CD4-positive, alpha-beta memory T cell (primary cell): ENCODE measurements at regions not wholly inside any gene's neighbourhood (a gene's known extent, or its start where the extent isn't known, plus 50 kb on each side); places are given as distances from the start of the nearest gene placed in this dataset.

ENCODE experiments used
- CTCF ChIA-PET: fragments of 350-600 bp; sonication (Branson Sonifier 250); formaldehyde crosslinking; loops from one replicate; lab custom pipeline; 2021; ENCODE audit warnings: inconsistent platforms; ENCODE audit not compliant: partially characterized antibody; lab: Charles Lee
- POLR2A ChIA-PET: fragments of 350-600 bp; sonication (Branson Sonifier 250); formaldehyde crosslinking; loops from one replicate; lab custom pipeline; 2021; ENCODE audit not compliant: partially characterized antibody; lab: Charles Lee
- DNase-seq, 5 donors: peaks; one replicate each; pipeline versions ENCODE4 v3.0.0 to v3.0.0-alpha.2; 2020 to 2022; ENCODE audit warnings: mixed read lengths in 1 of 5
- H3K27ac ChIP-seq: one replicate; pipeline ENCODE4 v1.7.0; 2013; ENCODE audit warnings: low read depth, low read length
- H3K27me3 ChIP-seq: 2 replicates; pipeline ENCODE4 v1.7.0; 2013; ENCODE audit warnings: mild to moderate bottlenecking, low read length, moderate library complexity; ENCODE audit not compliant: insufficient read depth
- H3K36me3 ChIP-seq: 2 replicates; pipeline ENCODE4 v1.7.0; 2013; ENCODE audit warnings: mild to moderate bottlenecking, low read length, moderate library complexity; ENCODE audit not compliant: insufficient read depth
- H3K4me1 ChIP-seq: 2 replicates; pipeline ENCODE4 v1.7.0; 2013; ENCODE audit warnings: mild to moderate bottlenecking, low read length, moderate library complexity; ENCODE audit not compliant: insufficient read depth
- H3K4me3 ChIP-seq, 2 donors: one replicate each; pipeline ENCODE4 v1.7.0; 2013; ENCODE audit warnings: low read length in 2 of 2, mild to moderate bottlenecking in 1 of 2
- H3K9me3 ChIP-seq, 2 donors: one replicate each; pipeline ENCODE4 v1.7.0; 2013; ENCODE audit warnings: low read length in 2 of 2, control low read depth in 1 of 2; ENCODE audit not compliant: control insufficient read depth in 1 of 2
- H3K27ac Mint-ChIP-seq, 7 donors: one replicate each; pipeline ENCODE4 v1.8.0; 2020 to 2021; ENCODE audit warnings: mixed read lengths in 7 of 7, mild to moderate bottlenecking in 6 of 7, inconsistent platforms in 3 of 7, moderate library complexity in 3 of 7
- H3K27me3 Mint-ChIP-seq, 2 donors: one replicate each; pipeline ENCODE4 v1.8.0; 2020 to 2021; ENCODE audit warnings: mixed read lengths in 2 of 2
- H3K36me3 Mint-ChIP-seq, 2 donors: one replicate each; pipeline ENCODE4 v1.8.0; 2020 to 2021; ENCODE audit warnings: mixed read lengths in 2 of 2, inconsistent platforms in 1 of 2, mild to moderate bottlenecking in 1 of 2
- H3K4me1 Mint-ChIP-seq, 4 donors: one replicate each; pipeline ENCODE4 v1.8.0; 2020 to 2021; ENCODE audit warnings: mixed read lengths in 4 of 4, mild to moderate bottlenecking in 1 of 4
- H3K4me3 Mint-ChIP-seq, 8 donors: one replicate each; pipeline ENCODE4 v1.8.0; 2020 to 2021; ENCODE audit warnings: mixed read lengths in 8 of 8, mild to moderate bottlenecking in 7 of 8, moderate library complexity in 6 of 8, inconsistent platforms in 3 of 8
- H3K9me3 Mint-ChIP-seq, 8 donors: one replicate each; pipeline ENCODE4 v1.8.0; 2020 to 2021; ENCODE audit warnings: mixed read lengths in 8 of 8, mild to moderate bottlenecking in 5 of 8, inconsistent platforms in 3 of 8, moderate library complexity in 1 of 8
- intact Hi-C: fragments of 100-400 bp; cut with micrococcal nuclease; formaldehyde crosslinking; loops from one replicate; pipeline ENCODE4 v1.15.1; 2023

GRCh38 chrX:45842926-45843315 lies 642.2 kb upstream of the DIPK2B start:
- H3K9me3 ChIP-seq: no peaks in the 10 kb centered on the region
- POLR2A ChIA-PET: interaction anchor here (0.8 to 4.1 kb wide), 6 partner anchors 8 to 84 kb away, joined by 3 to 25 read pairs (median 7); no protein-coding TSS in a partner anchor
- intact Hi-C loops: loop anchor here (1.0 kb wide), 1 partner anchor 42 kb away; no protein-coding TSS in a partner anchor
- H3K4me1 ChIP-seq: peaks cover 24% of the 10 kb centered on the region
- Mint-ChIP-seq H3K36me3 (peaks cover 0 to under 1% of the 10 kb centered on the region in 2 donors), H3K4me3 (no peak overlapping the region), H3K27me3 (no peaks in the 10 kb centered on the region), H3K9me3 (peaks cover 0 to 4% (median 0%) of the 10 kb centered on the region in 8 donors), H3K27ac (peak overlapping the region in 3 of 7 donors; percentile 1 to 11 (median 3)), H3K4me1 (peaks cover 11 to 30% (median 20%) of the 10 kb centered on the region in 4 donors)
- no peak overlapping the region for H3K4me3 ChIP-seq
- no peaks in the 10 kb centered on the region for H3K27me3 ChIP-seq
- no peak overlapping the region for H3K27ac ChIP-seq
- no peaks in the 10 kb centered on the region for H3K36me3 ChIP-seq
- DNase-seq: no peak
- CTCF ChIA-PET: interaction anchor here (0.6 to 5.3 kb wide), 9 partner anchors 31 to 331 kb away, joined by 3 to 66 read pairs (median 4); no protein-coding TSS in a partner anchor

- H3K36me3 ChIP-seq: no peaks in the 10 kb centered on the region
- H3K27me3 ChIP-seq: no peaks in the 10 kb centered on the region
- Mint-ChIP-seq H3K4me3 (peak overlapping the region in 2 of 8 donors; percentile 7 to 23), H3K27me3 (no peaks in the 10 kb centered on the region), H3K4me1 (peaks cover 11 to 29% (median 19%) of the 10 kb centered on the region in 4 donors), H3K9me3 (peaks cover 0 to 4% (median 0%) of the 10 kb centered on the region in 8 donors), H3K36me3 (no peaks in the 10 kb centered on the region), H3K27ac (peak overlapping the region in 6 of 7 donors; percentile 1 to 82 (median 15))
- peaks cover 24% of the 10 kb centered on the region for H3K4me1 ChIP-seq
- CTCF ChIA-PET: interaction anchor here (0.9 to 5.3 kb wide), 10 partner anchors 12 to 566 kb away, joined by 3 to 66 read pairs (median 4); no protein-coding TSS in a partner anchor
- intact Hi-C loops: no loop called here
- H3K4me3 ChIP-seq: no peak overlapping the region
- no peak for DNase-seq
- H3K9me3 ChIP-seq: no peaks in the 10 kb centered on the region
- no peak overlapping the region for H3K27ac ChIP-seq
- POLR2A ChIA-PET: interaction anchor here (1.8 to 4.1 kb wide), 4 partner anchors 9 to 41 kb away, joined by 5 to 25 read pairs (median 14); no protein-coding TSS in a partner anchor
Observed at GRCh38 chrX:45842207-45842925, 641.7 kb upstream of the DIPK2B start.

- H3K27ac Mint-ChIP-seq: no peak overlapping the region
- Histone ChIP-seq H3K4me1 (peaks cover 19% of the 10 kb centered on the region), H3K9me3 (no peaks in the 10 kb centered on the region), H3K36me3 (no peaks in the 10 kb centered on the region), H3K27me3 (no peaks in the 10 kb centered on the region), H3K27ac (no peak overlapping the region), H3K4me3 (no peak overlapping the region)
- POLR2A ChIA-PET: no interaction called here
- H3K36me3 Mint-ChIP-seq: no peaks in the 10 kb centered on the region
- DNase-seq: no peak
- H3K4me3 Mint-ChIP-seq: no peak overlapping the region
- H3K27me3 Mint-ChIP-seq: no peaks in the 10 kb centered on the region
- peaks cover 0 to 4% (median 0%) of the 10 kb centered on the region in 8 donors for H3K9me3 Mint-ChIP-seq
- peaks cover 11 to 22% (median 17%) of the 10 kb centered on the region in 4 donors for H3K4me1 Mint-ChIP-seq
- intact Hi-C loops: no loop called here
- CTCF ChIA-PET: interaction anchor here (0.8 to 2.7 kb wide), 3 partner anchors 9 to 38 kb away, joined by 3 to 8 read pairs (median 5); no protein-coding TSS in a partner anchor
Observed at GRCh38 chrX:45840411-45840950, 639.8 kb upstream of the DIPK2B start.

- Histone ChIP-seq H3K27me3 (no peaks in the 10 kb centered on the region), H3K36me3 (no peaks in the 10 kb centered on the region), H3K4me3 (no peak overlapping the region), H3K27ac (no peak overlapping the region), H3K4me1 (peaks cover 11% of the 10 kb centered on the region), H3K9me3 (no peaks in the 10 kb centered on the region)
- Mint-ChIP-seq H3K4me3 (peak overlapping the region in 4 of 8 donors; percentile 15 to 68 (median 30)), H3K9me3 (no peaks in the 10 kb centered on the region), H3K36me3 (no peaks in the 10 kb centered on the region), H3K27me3 (no peaks in the 10 kb centered on the region), H3K27ac (peak overlapping the region in 4 of 7 donors; percentile 40 to 67 (median 52)), H3K4me1 (peaks cover 4 to 23% (median 17%) of the 10 kb centered on the region in 4 donors)
- CTCF ChIA-PET: interaction anchor here (1.1 kb wide), 1 partner anchor 11 kb away, joined by 3 read pairs; no protein-coding TSS in a partner anchor
- POLR2A ChIA-PET: interaction anchor here (0.7 kb wide), 1 partner anchor 24 kb away, joined by 3 read pairs; no protein-coding TSS in a partner anchor
- DNase-seq: no peak
- intact Hi-C loops: no loop called here
Observed at GRCh38 chrX:45830343-45830742, 629.7 kb upstream of the DIPK2B start.

GRCh38 chrX:45824471-45824870 lies 623.8 kb upstream of the DIPK2B start:
- Histone ChIP-seq H3K27me3 (no peaks in the 10 kb centered on the region), H3K36me3 (no peaks in the 10 kb centered on the region), H3K4me3 (no peak overlapping the region), H3K27ac (no peak overlapping the region), H3K9me3 (no peaks in the 10 kb centered on the region), H3K4me1 (no peaks in the 10 kb centered on the region)
- intact Hi-C loops: no loop called here
- ChIA-PET POLR2A (interaction anchor here (0.6 to 1.2 kb wide), 2 partner anchors 12 to 18 kb away, joined by 3 to 5 read pairs; no protein-coding TSS in a partner anchor), CTCF (interaction anchor here (1.0 to 1.4 kb wide), 6 partner anchors 9 to 562 kb away, joined by 3 to 8 read pairs (median 4); no protein-coding TSS in a partner anchor)
- Mint-ChIP-seq H3K27ac (peak overlapping the region in 1 of 7 donors; percentile 58), H3K4me3 (no peak overlapping the region), H3K36me3 (peaks cover 0 to 5% of the 10 kb centered on the region in 2 donors), H3K9me3 (no peaks in the 10 kb centered on the region), H3K4me1 (peaks cover 0 to 6% (median 6%) of the 10 kb centered on the region in 4 donors), H3K27me3 (no peaks in the 10 kb centered on the region)
- peak in 1 of 5 donors; percentile 17 for DNase-seq

GRCh38 chrX:45823536-45823935 lies 622.9 kb upstream of the DIPK2B start:
- no peaks in the 10 kb centered on the region for H3K36me3 ChIP-seq
- no peak for DNase-seq
- intact Hi-C loops: no loop called here
- no peaks in the 10 kb centered on the region for H3K4me1 ChIP-seq
- peaks cover 0 to 6% (median 5%) of the 10 kb centered on the region in 4 donors for H3K4me1 Mint-ChIP-seq
- H3K27me3 ChIP-seq: no peaks in the 10 kb centered on the region
- H3K9me3 ChIP-seq: no peaks in the 10 kb centered on the region
- POLR2A ChIA-PET: interaction anchor here (0.6 to 1.2 kb wide), 3 partner anchors 13 to 17 kb away, joined by 3 to 5 read pairs (median 3); no protein-coding TSS in a partner anchor
- H3K27ac Mint-ChIP-seq: no peak overlapping the region
- H3K4me3 ChIP-seq: no peak overlapping the region
- H3K4me3 Mint-ChIP-seq: no peak overlapping the region
- H3K27me3 Mint-ChIP-seq: no peaks in the 10 kb centered on the region
- no peaks in the 10 kb centered on the region for H3K9me3 Mint-ChIP-seq
- H3K36me3 Mint-ChIP-seq: peaks cover 0 to 5% of the 10 kb centered on the region in 2 donors
- no peak overlapping the region for H3K27ac ChIP-seq
- CTCF ChIA-PET: interaction anchor here (1.0 to 1.4 kb wide), 6 partner anchors 8 to 563 kb away, joined by 3 to 8 read pairs (median 4); no protein-coding TSS in a partner anchor
